ENCODE measurements at regions not wholly inside any gene's neighbourhood (a gene's known extent, or its start where the extent isn't known, plus 50 kb on each side); places are given as distances from the start of the nearest gene placed in this dataset.

- Histone ChIP-seq H3K9ac (ENCODE audit: low read length) (no peak overlapping the region), H3K9me3 (ENCODE audit: insufficient read depth, low read depth, low read length) (no peaks in the 10 kb centered on the region), H3K27ac (ENCODE audit: low read depth, low read length) (no peak overlapping the region), H3K4me3 (ENCODE audit: insufficient read depth, low read depth, low read length) (no peak overlapping the region), H3K4me1 (ENCODE audit: insufficient read depth, low read length) (no peaks in the 10 kb centered on the region), H3K27me3 (ENCODE audit: insufficient read depth, low read length) (no peaks in the 10 kb centered on the region), H4K20me1 (ENCODE audit: insufficient read depth, low read length) (no peaks in the 10 kb centered on the region), H2AFZ (ENCODE audit: low read depth, low read length) (no peak overlapping the region), H3K79me2 (ENCODE audit: insufficient read depth, low read length) (no peaks in the 10 kb centered on the region), H3K4me2 (ENCODE audit: low read length) (no peak overlapping the region), H3K36me3 (ENCODE audit: insufficient read depth, low read length) (no peaks in the 10 kb centered on the region)
- Mint-ChIP-seq H3K4me3 (ENCODE audit: unreplicated experiment) (no peak overlapping the region), H3K36me3 (ENCODE audit: low read depth, unreplicated experiment) (no peaks in the 10 kb centered on the region), H3K9me3 (ENCODE audit: unreplicated experiment) (no peaks in the 10 kb centered on the region), H3K27me3 (ENCODE audit: low read depth, unreplicated experiment) (peaks cover 6% of the 10 kb centered on the region), H3K27ac (ENCODE audit: unreplicated experiment) (no peak overlapping the region), H3K4me1 (ENCODE audit: low read depth, unreplicated experiment) (peaks cover 14% of the 10 kb centered on the region)
- no peak for TF ChIP-seq EZH2 (IDR thresholded peaks at IDR 0.05; ENCODE audit: insufficient read depth, low read length)
- TF ChIP-seq, protein P1, sequence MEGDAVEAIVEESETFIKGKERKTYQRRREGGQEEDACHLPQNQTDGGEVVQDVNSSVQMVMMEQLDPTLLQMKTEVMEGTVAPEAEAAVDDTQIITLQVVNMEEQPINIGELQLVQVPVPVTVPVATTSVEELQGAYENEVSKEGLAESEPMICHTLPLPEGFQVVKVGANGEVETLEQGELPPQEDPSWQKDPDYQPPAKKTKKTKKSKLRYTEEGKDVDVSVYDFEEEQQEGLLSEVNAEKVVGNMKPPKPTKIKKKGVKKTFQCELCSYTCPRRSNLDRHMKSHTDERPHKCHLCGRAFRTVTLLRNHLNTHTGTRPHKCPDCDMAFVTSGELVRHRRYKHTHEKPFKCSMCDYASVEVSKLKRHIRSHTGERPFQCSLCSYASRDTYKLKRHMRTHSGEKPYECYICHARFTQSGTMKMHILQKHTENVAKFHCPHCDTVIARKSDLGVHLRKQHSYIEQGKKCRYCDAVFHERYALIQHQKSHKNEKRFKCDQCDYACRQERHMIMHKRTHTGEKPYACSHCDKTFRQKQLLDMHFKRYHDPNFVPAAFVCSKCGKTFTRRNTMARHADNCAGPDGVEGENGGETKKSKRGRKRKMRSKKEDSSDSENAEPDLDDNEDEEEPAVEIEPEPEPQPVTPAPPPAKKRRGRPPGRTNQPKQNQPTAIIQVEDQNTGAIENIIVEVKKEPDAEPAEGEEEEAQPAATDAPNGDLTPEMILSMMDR (IDR thresholded peaks at IDR 0.05; ENCODE audit: insufficient read depth, low read depth, low read length) = no peak
- DNase-seq (ENCODE audit: low read depth) = no peak
- FAIRE-seq = no peak
Measured at GRCh38 chr18:75865639-75866038, 438.1 kb upstream of the SMIM21 start.

DNA sequence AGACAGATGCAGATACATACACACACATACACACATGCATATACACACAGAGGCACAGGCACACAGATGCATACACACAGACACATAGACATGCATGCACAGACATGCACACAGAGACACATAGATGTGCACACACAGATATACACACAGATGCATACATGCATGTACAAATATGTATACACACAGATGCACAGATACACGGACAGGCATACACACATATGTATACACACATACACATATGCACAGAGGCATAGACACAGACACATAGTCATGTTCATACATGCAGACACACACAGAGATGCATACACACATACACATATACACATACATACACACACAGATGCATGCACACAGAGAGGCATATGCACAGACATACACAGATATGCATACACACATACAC lies 437.3 kb upstream of the SMIM21 start:
- Histone ChIP-seq H4K20me1 (ENCODE audit: insufficient read depth, low read length) (no peaks in the 10 kb centered on the region), H3K27me3 (ENCODE audit: insufficient read depth, low read length) (no peaks in the 10 kb centered on the region), H3K4me3 (ENCODE audit: insufficient read depth, low read depth, low read length) (no peak overlapping the region), H3K27ac (ENCODE audit: low read depth, low read length) (no peak overlapping the region), H3K4me1 (ENCODE audit: insufficient read depth, low read length) (no peaks in the 10 kb centered on the region), H2AFZ (ENCODE audit: low read depth, low read length) (no peak overlapping the region), H3K4me2 (ENCODE audit: low read length) (no peak overlapping the region), H3K36me3 (ENCODE audit: insufficient read depth, low read length) (no peaks in the 10 kb centered on the region), H3K79me2 (ENCODE audit: insufficient read depth, low read length) (no peaks in the 10 kb centered on the region), H3K9me3 (ENCODE audit: insufficient read depth, low read depth, low read length) (no peaks in the 10 kb centered on the region), H3K9ac (ENCODE audit: low read length) (no peak overlapping the region)
- no peak overlapping the region for H3K27ac Mint-ChIP-seq (ENCODE audit: unreplicated experiment)
- DNase-seq (ENCODE audit: low read depth) (no peak), FAIRE-seq (no peak)
- peaks cover 6% of the 10 kb centered on the region for H3K27me3 Mint-ChIP-seq (ENCODE audit: low read depth, unreplicated experiment)
- no peaks in the 10 kb centered on the region for H3K36me3 Mint-ChIP-seq (ENCODE audit: low read depth, unreplicated experiment)
- no peak overlapping the region for H3K4me3 Mint-ChIP-seq (ENCODE audit: unreplicated experiment)
- peaks cover 14% of the 10 kb centered on the region for H3K4me1 Mint-ChIP-seq (ENCODE audit: low read depth, unreplicated experiment)
- no peaks in the 10 kb centered on the region for H3K9me3 Mint-ChIP-seq (ENCODE audit: unreplicated experiment)
- TF ChIP-seq, protein P1 (IDR thresholded peaks at IDR 0.05; ENCODE audit: insufficient read depth, low read depth, low read length) = no peak
- no peak for TF ChIP-seq EZH2 (IDR thresholded peaks at IDR 0.05; ENCODE audit: insufficient read depth, low read length)

GRCh38 chr18:75863696-75864095 lies 436.2 kb upstream of the SMIM21 start:
- no peak for DNase-seq (ENCODE audit: low read depth)
- H3K9ac ChIP-seq (ENCODE audit: low read length) = no peak overlapping the region

More at GRCh38 chr18:75863696-75864095, 436.2 kb upstream of the SMIM21 start:
- Mint-ChIP-seq H3K9me3 (ENCODE audit: unreplicated experiment) (no peaks in the 10 kb centered on the region), H3K4me3 (ENCODE audit: unreplicated experiment) (no peak overlapping the region), H3K4me1 (ENCODE audit: low read depth, unreplicated experiment) (peaks cover 6% of the 10 kb centered on the region), H3K27me3 (ENCODE audit: low read depth, unreplicated experiment) (peaks cover 6% of the 10 kb centered on the region), H3K36me3 (ENCODE audit: low read depth, unreplicated experiment) (no peaks in the 10 kb centered on the region), H3K27ac (ENCODE audit: unreplicated experiment) (no peak overlapping the region)
- no peaks in the 10 kb centered on the region for H3K79me2 ChIP-seq (ENCODE audit: insufficient read depth, low read length)
- H3K36me3 ChIP-seq (ENCODE audit: insufficient read depth, low read length) = no peaks in the 10 kb centered on the region
- H3K4me2 ChIP-seq (ENCODE audit: low read length) = no peak overlapping the region
- no peak overlapping the region for H2AFZ ChIP-seq (ENCODE audit: low read depth, low read length)
- no peaks in the 10 kb centered on the region for H3K27me3 ChIP-seq (ENCODE audit: insufficient read depth, low read length)
- H3K9me3 ChIP-seq (ENCODE audit: insufficient read depth, low read depth, low read length) = no peaks in the 10 kb centered on the region
- FAIRE-seq = no peak
- no peaks in the 10 kb centered on the region for H3K4me1 ChIP-seq (ENCODE audit: insufficient read depth, low read length)
- no peaks in the 10 kb centered on the region for H4K20me1 ChIP-seq (ENCODE audit: insufficient read depth, low read length)
- no peak overlapping the region for H3K27ac ChIP-seq (ENCODE audit: low read depth, low read length)
- H3K4me3 ChIP-seq (ENCODE audit: insufficient read depth, low read depth, low read length) = no peak overlapping the region
- no peak for TF ChIP-seq EZH2 (IDR thresholded peaks at IDR 0.05; ENCODE audit: insufficient read depth, low read length)
- TF ChIP-seq, protein P1 (IDR thresholded peaks at IDR 0.05; ENCODE audit: insufficient read depth, low read depth, low read length) = no peak

All from astrocyte (in vitro differentiated cells and primary cell).